ENCODE measurements at regions not wholly inside any gene's neighbourhood (a gene's known extent, or its start where the extent isn't known, plus 50 kb on each side); places are given as distances from the start of the nearest gene placed in this dataset.

- no peak for DNase-seq
Measured at GRCh38 chr7:32140210-32140939, 70.2 kb upstream of the PDE1C start.

GRCh38 chr7:32137059-32137458 lies 66.9 kb upstream of the PDE1C start:
- no peak for DNase-seq

GRCh38 chr7:32131091-32131490 lies 60.9 kb upstream of the PDE1C start:
- no peak for DNase-seq

- no peak for DNase-seq
Measured at GRCh38 chr7:32126843-32127242, 56.6 kb upstream of the PDE1C start.

All from fibroblast of skin of abdomen (primary cell).